ENCODE measurements at regions not wholly inside any gene's neighbourhood (a gene's known extent, or its start where the extent isn't known, plus 50 kb on each side); places are given as distances from the start of the nearest gene placed in this dataset.

- no TSS peak for BruUV-seq (replicated peaks)
- intact Hi-C loops (cut with micrococcal nuclease), result no loop called here
- no peak overlapping the region for H2AFZ ChIP-seq (ENCODE audit: low read length)
- no peaks in the 10 kb centered on the region for H3K36me3 ChIP-seq (ENCODE audit: low read depth, low read length)
- DNase-seq (no peak), ATAC-seq (no peak)
- H3K4me1 ChIP-seq (ENCODE audit: insufficient read depth, low read length), result no peaks in the 10 kb centered on the region
- H3K9ac ChIP-seq (ENCODE audit: low read length), result no peak overlapping the region
- TF ChIP-seq CTCF (conservative IDR thresholded peaks at IDR 0.05; ENCODE audit: low read depth, low read length), result no peak
- ChIA-PET POLR2A (ENCODE audit: unreplicated experiment) (no interaction called here), CTCF (no interaction called here)
- H3K9me3 ChIP-seq (ENCODE audit: low read length), result no peaks in the 10 kb centered on the region
- no peak overlapping the region for H3K27ac ChIP-seq (ENCODE audit: low read length)
- no peak overlapping the region for H3K4me2 ChIP-seq (ENCODE audit: low read length)
- H4K20me1 ChIP-seq (ENCODE audit: low read length), result no peaks in the 10 kb centered on the region
- H3K9me2 ChIP-seq (replicated peaks; ENCODE audit: low read length), result no peaks in the 10 kb centered on the region
- H3K4me3 ChIP-seq (ENCODE audit: low read length), result no peak overlapping the region
- H3K79me2 ChIP-seq (ENCODE audit: low read length), result no peaks in the 10 kb centered on the region
- 0 out of 2 replicates have a peak, but pooled peaks cover 7% of the 10 kb centered on the region for H3K27me3 ChIP-seq (ENCODE audit: low read length)
- H3F3A ChIP-seq (ENCODE audit: low read length, unreplicated experiment), result no peaks in the 10 kb centered on the region
Observed at GRCh38 chr2:121121661-121122060, 163.3 kb downstream of the TFCP2L1 start.

DNA sequence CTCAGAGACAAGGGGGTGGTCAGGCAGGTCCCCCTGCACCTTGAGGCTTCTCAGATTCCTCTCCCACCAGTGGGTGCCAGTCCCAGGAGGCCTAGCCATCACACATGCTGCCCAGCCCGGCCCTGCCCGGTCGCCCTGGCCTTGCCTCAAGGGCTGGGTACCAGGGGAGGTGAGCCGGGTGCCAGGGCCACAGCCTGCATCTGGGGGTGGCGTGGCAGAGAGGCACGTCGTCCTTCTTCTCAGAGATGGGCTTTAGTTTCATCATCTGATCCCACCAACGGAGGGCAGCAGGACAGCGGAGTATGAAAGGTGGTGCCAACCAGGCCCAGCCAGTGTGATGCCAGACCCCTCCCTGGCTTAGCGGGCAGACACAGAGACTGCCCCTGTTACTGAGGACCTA is 161.7 kb downstream of the TFCP2L1 start:
- no peak overlapping the region for H3K9ac ChIP-seq (ENCODE audit: low read length)
- H3K36me3 ChIP-seq (ENCODE audit: low read depth, low read length), result no peaks in the 10 kb centered on the region
- H3F3A ChIP-seq (ENCODE audit: low read length, unreplicated experiment), result no peaks in the 10 kb centered on the region
- no peaks in the 10 kb centered on the region for H3K4me1 ChIP-seq (ENCODE audit: insufficient read depth, low read length)
- H3K9me2 ChIP-seq (replicated peaks; ENCODE audit: low read length), result no peaks in the 10 kb centered on the region
- H3K4me2 ChIP-seq (ENCODE audit: low read length), result no peak overlapping the region
- H2AFZ ChIP-seq (ENCODE audit: low read length), result no peak overlapping the region
- intact Hi-C loops (cut with micrococcal nuclease), result no loop called here
- CTCF ChIA-PET, result no interaction called here
- TF ChIP-seq CTCF (conservative IDR thresholded peaks at IDR 0.05; ENCODE audit: low read depth, low read length) (no peak), EZH2 (IDR thresholded peaks at IDR 0.05; ENCODE audit: low read length, unreplicated experiment) (no peak), EZH2phosphoT487 (IDR thresholded peaks at IDR 0.05; ENCODE audit: borderline replicate concordance, low read length) (no peak)
- DNase-seq, result no peak
- H3K79me2 ChIP-seq (ENCODE audit: low read length), result no peaks in the 10 kb centered on the region
- H3K27ac ChIP-seq (ENCODE audit: low read length), result no peak overlapping the region
- 0 out of 2 replicates have a peak, but pooled peaks cover 9% of the 10 kb centered on the region for H3K27me3 ChIP-seq (ENCODE audit: low read length)
- no TSS peak for BruUV-seq (replicated peaks)
- no peak overlapping the region for H3K4me3 ChIP-seq (ENCODE audit: low read length)
- POLR2A ChIA-PET (ENCODE audit: unreplicated experiment), result no interaction called here
- no peaks in the 10 kb centered on the region for H4K20me1 ChIP-seq (ENCODE audit: low read length)
- H3K9me3 ChIP-seq (ENCODE audit: low read length), result no peaks in the 10 kb centered on the region
- ATAC-seq, result no peak

DNA sequence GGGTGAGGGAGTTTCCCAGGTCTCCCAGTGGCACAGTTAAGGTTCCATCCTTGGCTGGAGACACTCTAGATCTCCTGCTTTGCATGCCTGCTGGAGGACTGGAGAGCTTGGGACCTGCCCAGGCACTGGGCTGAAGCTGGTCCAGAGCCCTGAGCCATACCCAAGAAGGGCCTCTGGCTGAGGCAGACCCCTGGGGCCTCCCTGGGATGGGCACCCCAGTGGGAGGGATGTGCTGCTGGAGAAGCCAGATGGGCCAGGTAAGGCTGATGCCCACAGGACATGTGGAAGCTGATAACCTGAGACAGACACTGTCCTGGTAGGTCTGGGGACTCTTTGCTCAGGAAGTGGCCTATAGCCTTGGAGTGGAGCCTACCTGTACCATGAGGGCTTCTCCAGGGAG is 160.7 kb downstream of the TFCP2L1 start:
- Histone ChIP-seq H3K4me1 (ENCODE audit: insufficient read depth, low read length) (no peaks in the 10 kb centered on the region), H3F3A (ENCODE audit: low read length, unreplicated experiment) (no peaks in the 10 kb centered on the region), H3K27ac (ENCODE audit: low read length) (no peak overlapping the region), H2AFZ (ENCODE audit: low read length) (no peak overlapping the region), H3K9me2 (replicated peaks; ENCODE audit: low read length) (no peaks in the 10 kb centered on the region), H3K9me3 (ENCODE audit: low read length) (no peaks in the 10 kb centered on the region), H3K36me3 (ENCODE audit: low read depth, low read length) (no peaks in the 10 kb centered on the region), H3K4me2 (ENCODE audit: low read length) (no peak overlapping the region), H3K27me3 (ENCODE audit: low read length) (0 out of 2 replicates have a peak, but pooled peaks cover 9% of the 10 kb centered on the region), H3K79me2 (ENCODE audit: low read length) (no peaks in the 10 kb centered on the region), H3K9ac (ENCODE audit: low read length) (no peak overlapping the region), H4K20me1 (ENCODE audit: low read length) (no peaks in the 10 kb centered on the region), H3K4me3 (ENCODE audit: low read length) (no peak overlapping the region)
- DNase-seq (no peak), ATAC-seq (no peak)
- BruUV-seq (replicated peaks), result no TSS peak
- intact Hi-C loops (cut with micrococcal nuclease), result no loop called here
- CTCF ChIA-PET, result no interaction called here
- POLR2A ChIA-PET (ENCODE audit: unreplicated experiment), result no interaction called here
- TF ChIP-seq EZH2 (IDR thresholded peaks at IDR 0.05; ENCODE audit: low read length, unreplicated experiment), result no peak
- no peak for TF ChIP-seq CTCF (conservative IDR thresholded peaks at IDR 0.05; ENCODE audit: low read depth, low read length)
- no peak for TF ChIP-seq EZH2phosphoT487 (IDR thresholded peaks at IDR 0.05; ENCODE audit: borderline replicate concordance, low read length)

Data from PC-3 (cell line).